Stimulated activated CD8-positive, alpha-beta memory T cell treated with anti-CD3 and anti-CD28 coated beads, Interleukin-2, amount 100 ng/mL, for 1 hour (primary cell): ENCODE measurements at regions not wholly inside any gene's neighbourhood (a gene's known extent, or its start where the extent isn't known, plus 50 kb on each side); places are given as distances from the start of the nearest gene placed in this dataset.

Source experiments
- DNase-seq, 2 donors: peaks; one replicate each; pipeline ENCODE4 v3.0.0-alpha.2; 2020; ENCODE audit warnings: low read depth in 2 of 2

DNA sequence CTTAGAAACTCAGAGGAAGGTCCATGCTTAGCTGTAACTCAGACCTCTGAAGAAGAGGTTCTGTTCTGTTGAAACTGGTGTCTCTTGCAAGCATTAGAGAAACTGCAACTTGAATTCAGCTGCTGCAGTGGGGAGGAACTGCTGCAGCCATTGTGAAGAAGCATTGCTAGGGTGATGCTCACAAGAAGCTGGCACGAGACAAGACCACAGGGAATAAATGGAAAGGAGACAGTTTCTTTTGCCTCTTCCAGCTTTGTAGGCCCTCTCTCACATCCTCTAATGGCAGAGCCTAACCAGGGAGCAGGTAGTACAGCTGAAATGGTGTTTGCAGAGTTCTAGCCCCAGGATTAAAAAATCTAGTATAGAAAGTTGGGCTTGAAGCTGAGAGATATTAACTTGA lies 148.0 kb upstream of the DMAC1 start:
- DNase-seq, result no peak

GRCh38 chr9:7946458-7946857 lies 146.9 kb upstream of the DMAC1 start:
- no peak for DNase-seq

- no peak for DNase-seq
Observed at GRCh38 chr9:7944572-7944971, 145.0 kb upstream of the DMAC1 start.

GRCh38 chr9:7937761-7938491 lies 138.3 kb upstream of the DMAC1 start:
- no peak for DNase-seq

DNA sequence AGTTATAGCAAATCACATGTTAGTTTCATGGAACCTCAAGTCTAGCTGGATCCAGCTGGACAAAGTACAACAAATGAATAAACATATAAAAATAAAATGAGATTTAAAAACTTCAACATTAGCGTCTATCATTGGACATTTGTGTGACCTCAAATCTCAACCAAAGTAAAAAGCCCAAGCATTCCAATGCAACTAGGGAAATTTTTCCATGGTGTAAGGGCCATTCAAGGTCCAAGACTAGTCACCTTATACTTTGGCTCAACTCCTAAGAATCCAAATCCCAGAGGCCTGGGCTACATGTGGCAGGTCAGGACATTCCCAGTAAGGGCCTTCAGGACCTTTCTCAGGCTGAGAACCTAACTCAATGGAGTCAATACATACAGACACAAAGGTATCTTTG lies 137.4 kb upstream of the DMAC1 start:
- DNase-seq, result no peak

DNA sequence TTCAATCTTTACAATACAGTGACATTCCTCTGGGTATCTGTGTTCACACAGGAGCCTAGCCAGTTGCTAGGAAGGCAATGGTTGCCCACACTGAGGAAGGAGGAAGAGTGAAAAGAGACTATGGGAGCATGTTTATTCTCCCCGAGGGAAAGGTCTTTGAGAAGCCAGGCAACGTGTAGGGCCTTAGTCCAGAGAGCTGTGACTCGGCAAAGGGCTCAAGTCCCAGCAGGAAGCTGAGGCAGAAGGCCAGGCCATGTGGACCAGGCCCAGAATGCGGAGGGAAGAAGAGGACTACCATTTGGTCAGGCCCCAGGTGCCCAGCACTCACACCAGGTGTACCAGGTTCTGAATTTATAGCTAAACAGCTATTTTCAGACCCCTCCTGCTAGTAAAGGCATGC lies 136.6 kb upstream of the DMAC1 start:
- DNase-seq, result no peak

DNA sequence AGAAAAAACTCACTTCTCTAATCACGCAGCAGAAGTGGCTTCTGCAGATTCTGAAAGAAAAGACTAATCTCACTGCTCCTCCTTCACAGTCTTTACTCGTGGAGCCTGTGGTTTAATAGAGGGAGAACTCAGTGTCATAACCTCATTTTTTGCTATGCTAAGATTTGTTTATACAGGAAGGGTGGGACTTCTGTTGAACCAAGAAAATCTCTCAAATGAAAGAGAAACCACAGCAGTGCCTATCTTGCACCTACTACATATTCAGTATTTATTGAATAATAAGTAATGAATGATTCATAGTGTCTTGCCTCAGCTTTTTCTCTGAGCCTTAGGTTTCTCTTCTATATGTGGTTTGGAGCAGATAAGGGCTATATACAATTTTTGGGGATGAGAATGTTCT lies 136.1 kb upstream of the DMAC1 start:
- DNase-seq, result no peak

- no peak for DNase-seq
Observed at GRCh38 chr9:7932767-7933166, 133.2 kb upstream of the DMAC1 start.

DNA sequence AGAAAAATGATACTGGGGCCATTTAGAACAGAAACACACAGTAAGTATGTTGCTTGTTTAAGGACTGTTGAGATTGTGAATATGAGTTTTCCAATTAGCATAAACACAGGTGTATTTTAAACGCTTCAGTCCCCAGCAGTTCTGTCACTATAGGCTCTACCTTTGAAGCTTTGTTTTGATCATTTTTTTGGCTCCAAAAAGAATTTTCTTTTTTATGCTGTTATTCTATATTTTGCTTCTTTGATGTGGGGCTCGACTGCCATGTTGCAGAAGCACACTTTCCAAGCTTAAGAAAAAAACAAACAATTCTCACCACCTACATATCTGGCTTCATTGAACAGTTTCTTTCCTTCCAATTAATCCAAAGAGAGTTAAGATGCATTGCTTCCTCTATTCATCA lies 131.0 kb upstream of the DMAC1 start:
- no peak for DNase-seq

- no peak for DNase-seq
Observed at GRCh38 chr9:7921545-7922197, 122.1 kb upstream of the DMAC1 start.

- no peak for DNase-seq
Observed at GRCh38 chr9:7912037-7912535, 112.5 kb upstream of the DMAC1 start.

- no peak for DNase-seq
Observed at GRCh38 chr9:7910426-7911020, 110.9 kb upstream of the DMAC1 start.

DNA sequence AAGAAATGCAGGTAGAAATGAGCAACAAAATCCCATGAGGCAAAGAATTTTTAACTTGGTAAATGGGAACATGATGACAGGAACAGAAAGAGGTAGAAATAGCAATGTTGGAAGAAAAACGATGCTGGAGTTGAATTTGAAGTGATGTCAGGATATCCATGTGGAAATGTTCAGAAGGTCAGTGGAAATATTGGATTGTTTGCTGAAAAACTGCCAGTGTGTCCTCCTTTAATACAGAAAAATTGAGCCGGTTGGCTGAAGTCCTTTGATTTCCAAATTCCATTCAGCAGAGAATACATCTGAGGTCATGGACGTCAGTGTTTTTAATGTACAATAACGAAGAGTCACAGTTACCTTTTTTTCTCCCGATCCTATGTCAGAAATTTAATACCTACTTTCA lies 110.0 kb upstream of the DMAC1 start:
- DNase-seq, result no peak

DNA sequence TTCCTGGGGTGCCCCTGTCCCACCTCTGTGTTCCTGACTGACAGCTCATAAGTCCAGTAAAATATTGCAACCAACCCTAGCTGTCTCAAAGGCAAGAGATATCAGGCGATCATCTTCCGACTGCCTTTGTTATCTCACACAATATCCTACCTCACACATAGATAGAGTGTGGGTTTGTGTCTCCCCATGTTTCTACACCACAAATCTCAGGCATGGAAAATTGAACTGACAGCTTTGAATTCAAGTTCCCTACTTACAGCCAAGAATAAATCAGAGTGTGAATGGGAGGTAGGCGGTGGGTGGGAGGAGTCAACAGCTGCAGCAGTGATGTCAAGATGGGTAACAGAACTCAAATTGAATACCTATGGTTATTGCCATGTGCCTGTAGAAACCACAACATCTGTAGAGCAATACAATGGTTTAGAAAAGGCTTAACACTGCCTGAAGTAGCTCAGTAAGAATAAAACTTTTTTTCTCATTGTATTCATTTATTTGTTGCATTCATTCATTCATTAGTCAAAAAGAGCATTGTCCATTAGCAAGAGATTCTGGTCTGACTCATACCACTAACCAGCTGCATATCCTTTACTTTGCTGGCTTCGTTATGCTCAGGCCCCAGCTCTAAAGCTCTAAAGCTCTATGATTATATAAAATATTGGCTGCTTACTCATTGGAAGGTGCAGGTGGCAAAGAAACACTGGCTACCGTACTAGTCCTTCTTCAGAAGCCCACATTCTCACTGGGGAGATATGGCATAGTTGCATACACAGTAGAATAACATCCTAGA lies 108.2 kb upstream of the DMAC1 start:
- no peak for DNase-seq

DNA sequence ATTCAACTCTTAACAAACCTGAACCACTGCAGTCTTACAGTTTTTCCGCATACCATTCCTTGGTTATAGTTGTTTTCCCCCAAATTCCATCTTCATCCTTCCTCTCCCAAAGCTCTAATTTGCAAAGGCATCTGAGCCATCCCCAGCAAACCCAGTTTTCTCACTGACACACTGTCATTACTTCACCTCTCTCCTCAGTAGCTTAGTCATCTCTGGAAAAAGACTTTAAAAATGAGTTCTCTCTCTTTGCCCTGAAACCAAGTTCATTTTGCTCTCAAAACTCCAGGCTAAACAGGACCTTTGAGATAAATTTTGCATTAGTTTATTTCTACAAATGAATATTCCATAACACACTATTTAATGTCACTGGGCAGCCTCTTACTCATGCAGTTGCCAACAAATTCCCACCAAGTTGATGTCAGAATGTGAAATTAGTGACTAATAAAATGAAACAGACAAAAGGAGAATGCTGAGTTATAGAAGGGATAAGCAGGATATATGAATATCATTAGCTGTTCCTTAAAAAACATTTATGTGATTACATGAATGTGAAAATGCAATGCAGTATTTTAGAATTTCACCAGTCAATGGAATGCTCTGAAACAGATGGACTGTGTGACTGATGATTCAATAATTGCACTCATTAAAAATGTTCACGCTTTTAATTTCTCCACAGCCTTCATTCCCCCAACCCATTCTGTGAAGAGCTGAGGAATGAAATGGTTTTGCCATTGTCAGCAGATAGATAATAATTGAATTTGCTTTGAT lies 107.4 kb upstream of the DMAC1 start:
- no peak for DNase-seq

DNA sequence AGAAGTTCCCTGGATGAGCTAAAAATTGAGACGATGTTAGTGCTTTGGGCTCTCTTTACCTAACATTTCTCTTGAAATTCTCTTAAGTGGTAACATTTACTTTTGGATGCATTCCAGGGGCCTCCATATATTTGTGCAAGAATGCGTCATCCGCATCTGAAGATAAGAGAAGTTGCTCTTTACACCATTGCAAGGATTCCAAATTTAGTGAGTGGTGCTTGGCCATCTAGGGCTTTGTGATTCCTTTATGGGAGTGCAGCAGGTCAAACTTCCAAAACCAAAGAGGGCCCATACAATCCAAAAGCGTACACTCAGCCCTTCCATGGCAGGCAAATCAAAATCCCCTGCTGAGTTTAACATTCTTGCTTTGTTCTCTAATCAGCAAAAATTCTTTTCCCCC lies 102.0 kb upstream of the DMAC1 start:
- DNase-seq, result no peak

GRCh38 chr9:7900541-7900940 lies 101.0 kb upstream of the DMAC1 start:
- DNase-seq, result no peak

DNA sequence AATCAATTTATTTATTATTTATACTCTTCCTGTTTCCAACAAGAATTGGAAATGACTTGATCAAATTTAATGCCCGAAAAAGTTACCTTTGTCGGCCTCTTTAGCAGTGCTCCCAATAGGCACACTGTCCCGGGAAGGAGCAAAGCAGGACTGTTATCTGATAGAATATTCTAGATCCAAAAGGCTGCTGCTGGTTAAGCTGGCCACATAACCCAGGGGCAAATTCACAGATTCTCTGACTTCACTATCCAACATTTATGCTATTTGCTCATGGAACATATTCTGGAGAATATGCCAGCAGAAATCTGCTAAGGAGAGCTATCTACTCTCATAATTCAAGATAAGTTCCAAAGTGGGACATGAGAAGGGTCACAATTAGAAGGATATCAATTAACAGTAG lies 100.2 kb upstream of the DMAC1 start:
- no peak for DNase-seq

DNA sequence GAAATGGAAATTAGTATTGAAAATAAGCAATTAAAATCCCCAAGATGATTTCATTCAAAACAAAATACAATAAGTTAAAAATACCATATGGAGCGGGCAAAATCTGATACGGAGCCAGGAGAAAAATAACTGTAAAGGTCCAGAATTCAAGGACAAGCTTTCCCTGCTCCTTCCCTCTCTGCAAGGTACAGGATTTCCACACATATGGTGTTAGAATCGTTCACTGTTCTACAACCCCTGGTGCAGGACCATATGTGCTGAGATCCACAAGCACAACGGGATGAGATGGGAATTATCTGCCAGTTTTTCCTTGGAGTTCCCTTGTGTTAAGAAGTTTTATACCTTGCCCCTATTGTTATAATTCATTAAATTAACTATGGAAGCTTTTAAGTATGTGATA lies 94.7 kb upstream of the DMAC1 start:
- DNase-seq, result no peak

- no peak for DNase-seq
Observed at GRCh38 chr9:7892975-7893374, 93.4 kb upstream of the DMAC1 start.

DNA sequence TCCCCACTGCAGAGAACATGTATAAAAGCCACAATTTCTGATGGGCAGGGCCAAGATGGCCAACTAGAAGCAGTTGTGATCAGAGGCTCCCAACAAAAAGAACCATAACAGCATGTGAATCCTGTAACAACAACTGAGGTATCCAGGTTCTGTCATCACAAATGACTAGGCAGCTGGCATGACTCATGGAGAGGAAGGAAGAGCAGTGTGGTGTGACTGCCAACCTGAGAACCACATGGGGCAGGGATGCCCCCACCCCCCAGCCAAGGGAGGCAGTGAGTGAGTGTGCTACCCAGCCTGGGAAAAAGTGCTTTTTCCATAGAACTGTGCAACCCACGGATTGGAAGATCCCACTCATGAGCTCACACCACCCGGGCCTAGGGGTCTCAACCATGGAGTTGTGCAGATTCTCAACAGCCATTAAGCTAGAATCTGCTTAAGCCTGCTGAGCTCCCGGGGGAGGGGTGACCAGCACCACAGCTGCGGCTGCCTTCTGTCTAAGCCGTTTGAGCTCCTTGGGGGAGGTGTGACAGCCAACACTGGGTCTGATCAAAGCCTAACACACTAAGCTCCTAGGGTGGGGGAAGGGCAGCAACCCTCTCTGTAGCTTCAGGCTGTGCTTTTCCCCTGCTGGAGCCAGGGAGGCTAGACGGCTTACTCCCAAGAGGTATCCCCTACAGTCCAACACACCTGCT lies 80.1 kb upstream of the DMAC1 start:
- no peak for DNase-seq
